Stimulated activated CD4-positive, alpha-beta T cell treated with anti-CD3 and anti-CD28 coated beads, Interleukin-1b, Interleukin-23, amount 100 ng/mL, for 24 hours (primary cell): ENCODE measurements at regions not wholly inside any gene's neighbourhood (a gene's known extent, or its start where the extent isn't known, plus 50 kb on each side); places are given as distances from the start of the nearest gene placed in this dataset.

ENCODE experiments used
- DNase-seq, 4 experiments: peaks; one replicate each; pipeline ENCODE4 v3.0.0-alpha.2; 2020; ENCODE audit warnings: low read depth in 4 of 4, low spot score in 1 of 4

DNA sequence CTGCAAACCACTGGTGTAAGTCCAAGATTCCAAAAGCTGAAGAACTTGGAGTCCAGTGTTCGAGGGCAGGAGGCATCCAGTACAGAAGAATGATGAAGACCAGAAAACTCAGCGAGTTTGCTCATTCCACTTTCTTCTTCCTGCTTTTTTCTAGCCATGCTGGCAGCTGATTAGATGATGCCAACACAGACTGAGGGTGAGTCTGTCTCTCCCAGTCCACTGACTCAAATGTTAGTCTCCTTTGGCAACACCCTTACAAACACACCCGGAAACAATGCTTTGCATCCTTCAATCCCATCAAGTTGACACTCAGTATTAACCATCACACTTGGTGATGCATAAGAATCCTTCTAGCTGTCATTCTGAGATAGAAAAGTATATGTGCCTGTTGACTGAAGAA lies 1504.6 kb downstream of the EFNB2 start:
- no peak for DNase-seq

DNA sequence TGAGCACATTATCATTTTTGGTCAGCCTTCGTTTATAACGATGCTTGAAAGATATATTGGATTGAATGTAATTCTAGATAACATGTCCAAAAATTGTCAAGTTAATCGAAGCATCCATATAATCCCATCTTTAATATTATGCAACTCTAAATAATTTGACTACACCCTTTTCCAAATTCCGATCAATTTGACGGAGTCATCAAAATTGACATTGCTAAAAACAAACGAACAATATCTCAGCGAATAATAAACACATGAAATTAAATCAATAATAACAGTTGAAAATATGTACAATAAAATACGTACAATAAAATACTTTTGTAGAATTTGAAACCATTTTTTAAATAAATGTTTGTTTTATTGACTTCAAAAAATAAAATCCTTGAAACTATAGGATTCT lies 1516.4 kb downstream of the EFNB2 start:
- no peak for DNase-seq

DNA sequence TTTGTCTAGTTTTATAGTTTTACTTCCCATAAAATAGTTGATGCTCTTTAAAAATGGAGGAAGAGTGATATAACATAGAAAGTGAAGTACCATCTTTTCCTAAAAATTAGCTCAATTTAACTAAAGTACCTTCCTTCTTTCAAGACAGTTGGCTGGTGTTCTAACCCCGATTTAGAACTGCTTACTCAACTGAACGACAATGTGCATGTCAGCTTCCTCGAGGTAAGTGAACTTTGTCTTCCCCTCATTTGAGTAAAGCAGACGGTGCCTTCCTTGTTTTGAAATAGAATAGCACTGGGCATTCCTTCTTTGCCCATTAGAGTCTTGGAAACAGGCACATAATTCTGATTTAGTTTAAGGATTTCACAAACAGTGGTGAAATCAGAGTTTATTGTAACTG lies 1519.2 kb downstream of the EFNB2 start:
- no peak for DNase-seq

DNA sequence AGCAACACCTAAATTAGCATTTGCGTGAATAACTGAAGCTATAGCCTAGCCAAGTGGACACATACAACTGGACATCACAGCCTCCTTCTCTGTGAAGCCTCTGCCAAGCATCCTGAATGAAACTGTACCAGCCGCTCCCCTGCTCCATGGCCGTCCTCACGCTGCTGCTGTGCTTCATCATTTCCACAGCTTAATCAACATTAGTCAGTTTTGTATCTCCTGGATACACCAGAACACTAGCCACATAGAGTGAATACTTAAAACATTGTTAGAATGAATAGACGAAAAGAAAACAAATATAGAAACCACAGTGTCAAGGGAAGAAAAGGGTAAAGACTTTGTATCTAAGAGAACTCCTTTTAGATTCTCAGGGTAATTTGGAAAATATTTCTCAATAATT lies 1526.9 kb downstream of the EFNB2 start:
- no peak for DNase-seq

DNA sequence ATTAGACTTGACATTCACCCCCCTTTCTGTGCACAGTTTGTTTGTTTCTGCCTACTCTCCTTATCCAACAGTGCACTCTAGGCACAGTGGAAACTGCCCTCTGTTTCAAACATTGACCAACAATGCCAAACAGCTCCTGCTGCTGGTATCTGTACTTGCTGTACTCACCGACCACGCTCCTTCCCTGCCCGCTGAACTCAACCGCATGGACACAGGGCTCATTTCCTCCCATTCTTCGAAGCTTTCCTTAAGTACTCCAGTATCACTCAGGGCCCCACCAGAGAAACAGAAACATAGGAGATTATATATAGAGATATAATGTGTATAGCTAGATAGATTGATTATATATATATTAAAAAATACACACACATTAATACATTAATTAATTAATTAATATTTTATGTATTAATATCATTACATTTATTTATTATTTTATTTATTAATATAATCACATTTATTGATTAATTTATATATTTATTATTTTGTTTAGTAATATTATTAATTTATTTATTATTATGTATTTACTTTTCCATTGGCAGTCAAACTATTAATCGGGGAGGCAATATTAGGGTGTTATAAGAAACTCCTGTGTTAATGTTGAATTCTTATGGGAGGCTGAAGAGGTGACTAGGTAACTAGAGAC lies 1528.2 kb downstream of the EFNB2 start:
- DNase-seq: no peak

DNA sequence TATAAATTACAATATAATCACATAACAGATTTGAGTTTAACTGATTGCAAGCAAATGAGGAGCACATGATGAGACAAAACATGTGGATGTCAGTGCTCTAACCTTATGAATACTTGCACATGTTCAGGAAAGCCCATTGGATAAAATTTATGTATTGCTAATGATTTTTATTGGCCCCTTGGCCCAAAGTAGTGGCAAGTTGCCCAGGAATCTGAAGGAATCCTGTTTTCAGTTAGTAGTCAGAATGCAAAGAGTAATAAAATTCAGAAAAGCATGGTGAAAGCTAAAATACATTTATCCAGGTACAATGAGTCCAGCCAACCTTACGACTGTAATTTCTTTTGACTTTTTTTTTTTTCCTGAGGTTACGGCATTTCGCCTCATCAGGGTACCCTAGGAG lies 1539.4 kb downstream of the EFNB2 start:
- DNase-seq: no peak

DNA sequence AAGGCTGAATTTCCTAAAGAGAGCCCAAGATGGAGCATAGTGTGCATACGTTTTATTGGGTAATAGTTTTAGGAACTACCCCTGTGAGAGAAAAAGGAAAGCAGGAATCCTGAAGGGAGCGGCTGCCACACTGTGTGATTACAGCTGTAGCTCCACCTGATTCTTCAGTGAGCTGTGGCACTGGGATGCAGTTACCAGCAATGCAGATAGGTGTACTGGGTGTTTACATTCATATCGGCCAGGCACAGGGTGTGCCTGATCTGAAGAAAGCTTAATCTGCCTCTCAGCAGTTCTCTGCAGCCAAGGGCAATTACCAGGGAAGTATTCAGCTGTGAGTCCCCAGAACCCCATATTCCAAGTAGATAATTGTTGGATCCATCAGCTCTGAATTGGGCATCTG lies 1541.8 kb downstream of the EFNB2 start:
- DNase-seq: no peak

DNA sequence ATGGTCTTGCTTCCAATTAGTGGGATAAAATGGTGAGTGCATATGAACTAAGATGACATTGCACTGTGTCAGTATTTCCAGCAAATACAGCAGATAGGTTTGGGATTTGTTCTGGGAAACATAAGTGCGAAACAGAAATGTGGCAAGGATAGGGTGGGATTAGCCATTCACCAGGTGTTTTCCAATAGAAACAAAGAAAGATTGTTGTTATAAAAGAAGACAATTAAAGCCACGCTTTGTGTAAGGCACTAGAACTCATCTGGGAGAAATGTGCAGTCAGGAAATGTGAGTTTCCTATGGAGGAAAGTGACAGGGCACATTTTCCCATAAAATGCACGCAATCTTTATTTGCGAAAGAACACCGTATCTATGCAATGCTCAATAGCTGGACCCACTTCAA lies 1547.8 kb downstream of the EFNB2 start:
- DNase-seq: no peak

DNA sequence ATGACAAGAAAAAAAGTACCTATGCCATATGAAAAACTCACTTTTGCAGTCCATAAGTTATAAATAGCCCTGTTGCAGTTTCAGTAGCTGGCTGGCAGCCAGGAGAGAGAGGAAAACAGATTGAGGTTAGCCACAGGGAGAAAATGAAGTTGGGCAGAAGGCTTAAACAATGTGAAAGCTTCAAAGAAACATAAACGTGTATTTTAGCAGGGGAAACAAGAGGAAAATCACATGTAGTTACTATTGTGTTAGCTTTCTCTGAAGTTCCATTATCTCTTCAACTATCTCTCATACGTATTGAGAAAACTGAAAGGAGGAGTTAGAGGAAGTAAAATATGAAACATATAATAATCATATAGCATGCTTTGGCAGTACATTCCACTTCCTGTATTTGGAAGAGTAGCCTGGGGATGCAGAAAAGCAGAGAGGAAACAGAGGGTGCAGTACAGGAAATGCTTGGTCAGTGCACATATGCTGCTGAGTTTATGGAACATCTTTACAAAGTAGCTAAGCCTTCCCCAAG lies 1551.1 kb downstream of the EFNB2 start:
- DNase-seq: peak in 1 of 4 experiments; percentile 4

DNA sequence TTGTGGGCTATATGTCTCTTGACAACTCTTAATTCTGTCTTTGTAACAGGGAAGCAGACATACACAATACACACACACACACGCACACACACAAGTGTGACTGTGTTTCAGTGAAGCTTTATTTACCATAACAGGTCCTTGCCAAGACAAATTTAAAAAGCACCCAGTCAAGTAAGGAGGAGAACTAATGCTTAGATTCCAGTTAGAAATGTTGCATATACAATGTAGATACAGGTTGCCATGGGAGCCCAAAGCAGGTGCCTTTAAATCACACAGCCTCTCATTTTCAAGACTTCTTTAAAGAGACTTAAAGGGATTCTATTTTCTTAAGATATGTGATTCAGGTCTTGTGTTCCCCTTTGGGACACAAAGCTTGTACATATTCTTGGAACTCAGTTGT lies 1551.9 kb downstream of the EFNB2 start:
- no peak for DNase-seq

DNA sequence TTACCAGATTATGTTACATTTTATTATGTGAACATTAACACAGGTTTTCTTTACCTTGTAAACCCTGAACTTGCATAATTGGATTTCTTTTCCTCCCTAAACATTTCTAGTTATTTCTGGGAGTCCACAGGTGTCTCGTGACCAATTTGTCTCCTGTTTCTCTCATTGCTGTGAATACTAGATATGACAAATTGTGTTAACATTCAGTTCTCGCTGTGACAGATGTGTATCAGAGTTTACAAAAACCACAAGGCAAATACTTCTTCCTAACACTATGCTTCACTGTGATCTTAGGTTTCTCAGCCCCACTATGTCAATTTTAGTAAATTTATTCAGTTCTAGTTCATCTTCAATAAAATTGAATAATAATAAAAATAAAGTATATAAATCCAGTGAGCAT lies 1554.9 kb downstream of the EFNB2 start:
- DNase-seq: no peak

DNA sequence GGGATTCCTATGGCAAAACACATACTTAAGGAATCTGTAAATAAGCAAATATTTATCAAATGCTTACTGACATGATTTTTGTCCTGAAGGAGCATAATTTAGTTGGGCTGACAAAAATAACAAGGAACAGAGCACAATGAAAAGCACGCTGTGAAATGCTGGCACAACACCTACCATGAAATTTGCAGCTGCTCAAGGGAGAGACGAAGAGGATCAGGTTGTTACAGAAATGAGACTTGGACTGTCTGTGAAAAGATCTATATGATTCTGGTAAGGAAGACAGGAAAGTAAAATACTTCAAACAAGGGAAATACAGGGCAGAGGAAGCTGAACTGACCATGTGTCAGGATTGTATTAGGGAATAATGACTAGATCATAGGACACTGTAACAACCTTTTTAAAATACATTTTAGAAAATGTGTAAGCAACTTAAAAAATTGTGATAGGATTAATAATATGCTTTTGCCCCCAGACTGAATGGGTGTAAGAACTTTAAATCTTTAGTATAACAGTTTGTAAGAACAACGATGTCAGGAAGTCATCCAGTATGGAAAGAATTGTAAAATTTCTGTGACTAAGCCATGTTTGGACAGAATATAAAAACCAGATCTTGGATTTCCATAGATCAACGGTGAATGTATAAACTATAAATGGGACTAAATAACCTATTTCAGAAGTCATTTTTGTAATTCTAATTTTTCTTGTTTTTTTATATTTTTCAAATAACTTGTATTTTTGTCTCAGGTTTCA lies 1556.0 kb downstream of the EFNB2 start:
- DNase-seq: no peak

DNA sequence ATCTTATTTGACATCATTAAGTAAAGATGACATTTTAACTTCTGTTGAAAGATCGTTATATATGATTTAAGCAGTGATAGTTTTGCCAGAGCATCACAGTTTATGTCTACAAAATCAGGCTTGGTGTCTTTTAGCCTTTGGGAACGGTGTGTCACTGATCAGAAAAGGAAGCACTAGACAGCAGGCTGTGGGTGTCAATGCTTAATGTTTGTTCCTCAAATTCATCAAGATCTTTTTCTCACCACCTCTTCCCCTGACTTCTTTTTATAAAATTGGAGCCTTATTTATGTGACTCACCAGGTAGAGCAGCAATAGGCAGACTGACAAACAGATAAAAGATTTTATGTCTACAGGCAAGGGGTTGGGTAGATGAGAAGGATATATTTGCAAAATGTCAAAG lies 1558.5 kb downstream of the EFNB2 start:
- DNase-seq: no peak

DNA sequence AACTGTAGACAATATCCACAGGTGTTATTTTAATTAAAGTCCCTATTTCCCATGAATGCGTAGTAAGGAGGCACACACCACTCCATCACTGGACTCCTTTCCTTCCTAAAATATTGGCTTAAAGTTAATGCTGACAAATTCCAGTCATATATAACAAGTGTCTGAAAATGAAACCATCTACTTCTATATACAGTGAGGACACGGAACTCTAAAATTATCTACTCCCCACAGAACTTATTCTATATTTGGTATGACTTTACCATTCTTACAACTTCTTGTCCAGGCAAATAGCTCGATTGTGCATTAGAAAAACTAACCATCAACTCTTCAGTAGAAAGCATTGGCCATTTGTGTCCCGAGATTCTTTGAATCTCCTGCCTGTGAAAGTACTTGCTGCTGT lies 1560.2 kb downstream of the EFNB2 start:
- no peak for DNase-seq

DNA sequence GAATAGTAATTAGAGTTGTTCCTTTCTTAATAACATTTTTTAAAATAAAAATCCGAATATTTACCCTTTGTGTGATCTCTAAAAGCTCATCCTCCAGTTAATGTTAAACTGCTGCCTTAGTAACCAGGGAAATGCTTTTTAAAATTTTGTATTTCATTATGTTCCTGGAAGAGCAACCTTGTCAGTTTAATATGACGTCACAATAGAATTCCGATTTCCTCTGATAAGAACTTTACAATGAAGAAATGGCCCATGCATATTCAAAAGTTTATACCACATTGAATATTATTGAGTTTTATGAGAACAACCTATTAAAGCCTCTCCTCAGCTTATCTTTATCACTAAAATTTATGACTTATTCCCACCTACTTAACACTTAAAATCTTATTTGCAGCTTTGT lies 1566.6 kb downstream of the EFNB2 start:
- DNase-seq: no peak

DNA sequence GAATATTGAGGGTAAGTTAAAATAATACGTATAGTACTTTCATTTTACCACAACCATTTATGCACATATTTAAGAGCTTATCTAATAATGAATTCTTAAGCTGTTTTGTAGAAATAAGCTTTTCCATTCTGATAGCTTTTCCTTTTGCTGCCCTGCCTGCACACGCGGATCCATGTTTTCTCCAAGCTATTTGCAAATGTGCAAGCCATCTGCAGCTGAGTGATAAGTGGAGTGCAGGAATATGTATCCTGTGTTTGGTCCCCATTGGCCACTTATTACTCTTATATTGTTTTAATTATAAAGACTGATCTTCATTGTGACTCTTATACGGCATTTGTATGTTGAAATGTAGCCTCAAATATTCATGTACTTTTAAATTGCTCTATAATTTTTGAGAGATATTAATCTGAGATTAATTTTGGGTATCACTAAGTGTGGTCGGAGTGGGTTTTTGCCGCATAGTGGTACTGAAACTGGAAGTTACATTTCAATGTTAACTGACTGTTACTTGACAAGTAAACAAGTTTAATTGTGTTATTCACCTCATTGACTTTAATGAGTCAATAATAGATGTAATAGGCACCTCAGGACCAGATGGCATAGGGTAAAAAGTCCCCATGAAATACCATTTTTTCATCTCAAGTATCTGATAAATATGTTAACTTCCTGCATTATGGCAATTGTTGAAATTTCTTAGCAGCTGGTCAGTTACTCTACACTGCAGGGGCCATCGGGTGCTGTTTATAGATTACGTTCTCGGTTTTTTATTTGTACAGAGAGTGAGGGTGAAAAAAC lies 1567.4 kb downstream of the EFNB2 start:
- DNase-seq: no peak

DNA sequence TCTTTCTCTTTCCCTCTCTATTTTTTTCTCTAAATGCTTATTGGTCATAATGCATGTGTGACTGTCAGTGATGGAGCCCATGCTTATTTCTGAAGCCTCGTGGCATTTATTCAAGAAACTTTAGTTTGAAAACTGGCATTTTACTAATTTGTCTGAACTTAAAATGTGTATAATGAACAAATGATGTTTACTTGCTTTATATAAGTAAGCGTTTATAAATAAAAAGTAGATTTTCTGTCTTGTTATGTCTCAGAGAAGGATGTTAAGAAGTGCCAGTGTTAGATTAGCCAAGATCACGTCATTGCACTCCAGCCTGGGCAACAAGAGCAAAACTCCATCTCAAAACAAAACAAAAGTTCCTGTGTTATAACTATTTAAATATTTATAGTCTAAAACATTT lies 1568.1 kb downstream of the EFNB2 start:
- no peak for DNase-seq

DNA sequence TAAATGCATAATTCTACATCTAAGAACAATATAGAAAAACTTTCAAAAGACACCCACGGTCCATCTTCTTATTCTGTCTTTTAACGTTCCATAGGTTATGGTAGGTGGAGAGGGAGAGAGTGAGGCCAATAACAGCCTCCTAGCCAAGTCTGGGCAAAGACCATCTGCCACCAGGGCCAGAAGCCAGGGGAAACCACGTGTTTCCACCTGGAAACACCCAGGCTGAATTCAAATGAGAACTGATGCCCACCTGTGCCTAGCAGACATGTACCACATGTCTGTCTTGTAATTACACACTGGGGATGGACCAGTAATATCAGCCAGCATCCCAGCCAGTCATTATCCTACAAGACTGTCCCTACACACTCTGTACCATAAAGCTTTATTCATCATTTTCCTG lies 1573.1 kb downstream of the EFNB2 start:
- no peak for DNase-seq

DNA sequence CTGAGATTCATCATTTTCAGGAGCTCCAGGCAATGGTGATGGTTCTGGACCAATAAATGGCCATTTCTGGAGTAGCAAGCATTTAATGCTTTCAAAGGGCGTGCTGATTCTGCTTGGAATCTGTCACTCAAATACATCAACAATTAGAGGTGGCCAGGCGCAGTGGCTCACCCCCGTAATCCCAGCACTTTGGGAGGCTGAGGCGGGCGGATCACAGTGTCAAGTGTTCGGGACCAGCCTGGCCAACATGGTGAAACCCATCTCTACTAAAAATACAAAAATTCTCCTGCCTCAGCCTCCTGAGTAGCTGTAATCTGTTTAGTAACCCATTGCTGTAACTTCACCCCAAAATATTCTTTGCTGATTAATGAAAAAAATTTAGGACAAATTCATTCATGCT lies 1574.2 kb downstream of the EFNB2 start:
- DNase-seq: no peak

DNA sequence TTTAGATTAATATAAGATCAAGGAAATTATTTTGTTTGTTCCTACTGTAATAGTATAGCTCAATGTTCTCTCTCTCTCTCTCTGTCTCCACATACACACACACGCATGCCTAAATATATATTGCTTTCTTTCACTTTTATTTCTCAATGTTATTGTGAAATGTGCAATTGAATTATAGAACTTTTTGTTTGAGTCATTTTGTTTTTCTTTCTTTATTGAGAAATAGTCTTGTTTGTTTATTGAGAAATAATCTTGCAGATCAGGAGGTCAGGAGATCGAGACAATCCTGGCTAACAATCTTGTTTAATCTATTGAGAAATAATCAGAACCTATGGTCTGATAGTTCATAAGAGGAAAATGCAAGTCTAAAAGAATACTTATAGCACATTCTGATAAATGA lies 1581.3 kb downstream of the EFNB2 start:
- DNase-seq: no peak

DNA sequence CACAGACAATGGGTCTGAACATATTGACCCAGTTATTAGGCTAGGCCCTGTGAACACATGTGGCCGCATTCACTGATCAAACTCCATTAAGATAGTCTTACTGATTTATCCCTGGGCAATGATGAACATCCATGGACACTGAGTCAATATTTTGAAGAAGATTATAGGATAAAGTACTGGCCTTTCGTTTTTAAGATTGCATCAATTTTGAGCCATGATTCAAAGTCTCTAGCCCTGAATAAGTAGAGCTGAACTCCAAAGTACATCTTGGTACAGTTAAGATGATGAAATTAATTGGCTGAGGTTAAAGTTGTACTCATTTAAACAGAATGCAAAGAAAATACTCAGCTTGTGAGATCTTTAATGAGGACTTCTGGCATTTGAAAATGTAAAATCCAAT lies 1581.9 kb downstream of the EFNB2 start:
- DNase-seq: no peak
